Frontal cortex (tissue), 3 donors: ENCODE measurements at regions not wholly inside any gene's neighbourhood (a gene's known extent, or its start where the extent isn't known, plus 50 kb on each side); places are given as distances from the start of the nearest gene placed in this dataset.
"Not testable (repeated sequence)": the region's sequence is repeated elsewhere in the genome, so short reads cannot be mapped to it uniquely, and the experiment has no call there.

Source experiments
- DNase-seq, 2 donors: peaks; one replicate each; pipeline ENCODE4 v3.0.0; 2012; ENCODE audit warnings: low spot score in 2 of 2
- FAIRE-seq: peaks from 2 replicates; lab custom pipeline; 2012; peaks lifted over from hg19 to GRCh38; lab: Jason Lieb, UNC
- donor health status: control.
- donor health status: control.
- donor health status: control.

DNA sequence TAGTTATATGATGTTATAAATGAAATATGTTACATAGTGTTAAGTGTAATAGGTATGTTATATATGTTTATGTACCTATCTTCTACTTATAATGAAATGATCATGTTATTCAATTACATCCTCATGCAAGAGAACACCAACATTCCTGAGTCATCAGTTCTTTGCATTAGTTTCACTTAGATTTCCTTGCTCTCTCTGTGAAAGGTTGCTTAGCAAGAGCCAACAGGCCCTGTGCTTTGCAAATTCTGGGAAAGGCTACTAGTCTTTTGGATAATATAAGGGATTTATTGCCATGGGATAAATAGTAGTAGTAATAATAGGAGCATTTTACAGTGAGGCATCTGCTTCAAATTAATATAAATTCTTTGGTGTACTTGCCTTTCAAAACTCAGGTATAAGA is 274.8 kb downstream of the SP3 start:
- DNase-seq = no peak
- no peak for FAIRE-seq

DNA sequence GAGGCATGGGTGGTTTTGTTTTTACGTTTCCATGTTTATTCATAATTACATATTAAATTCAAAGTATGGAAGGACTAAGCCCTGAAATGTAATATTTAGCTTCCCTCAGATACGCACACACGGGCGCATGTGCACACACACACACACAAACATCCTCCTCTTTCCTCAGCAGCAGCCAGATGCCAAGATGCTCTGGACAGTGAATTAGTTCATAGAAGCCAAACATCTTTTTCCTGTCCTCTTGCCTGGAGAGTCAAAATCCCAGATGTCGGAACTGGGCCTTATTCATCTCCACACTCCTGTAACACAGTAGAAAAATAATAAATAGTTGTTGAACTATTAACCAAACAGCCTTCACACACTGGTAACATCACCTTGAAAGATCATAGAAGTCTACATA is 273.1 kb downstream of the SP3 start:
- no peak for FAIRE-seq
- no peak for DNase-seq

DNA sequence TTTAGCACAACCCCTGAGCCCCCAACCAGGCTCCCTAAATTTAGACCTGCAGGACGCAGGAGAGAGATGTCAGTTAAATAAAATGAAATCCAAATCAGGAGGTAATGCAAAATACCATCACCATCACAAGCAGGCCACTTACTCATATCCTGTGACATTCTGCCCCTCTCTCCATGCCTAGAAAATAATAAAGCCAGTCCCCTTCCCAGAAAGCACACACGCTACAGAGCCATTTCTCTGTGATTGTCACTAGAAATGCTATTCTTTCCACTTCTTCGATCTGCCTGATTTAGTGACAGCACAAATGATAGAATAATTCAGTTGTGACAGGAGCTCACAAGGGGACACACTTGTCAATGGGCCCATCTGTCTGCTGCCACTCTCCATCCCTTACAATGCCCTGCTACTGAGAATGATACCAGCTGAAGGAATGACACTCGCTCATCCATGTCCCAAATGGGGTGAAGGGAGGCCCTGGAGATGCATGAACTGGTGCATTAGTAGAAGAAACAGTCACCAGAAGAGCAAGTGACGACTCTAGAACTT is 272.1 kb downstream of the SP3 start:
- DNase-seq = no peak

DNA sequence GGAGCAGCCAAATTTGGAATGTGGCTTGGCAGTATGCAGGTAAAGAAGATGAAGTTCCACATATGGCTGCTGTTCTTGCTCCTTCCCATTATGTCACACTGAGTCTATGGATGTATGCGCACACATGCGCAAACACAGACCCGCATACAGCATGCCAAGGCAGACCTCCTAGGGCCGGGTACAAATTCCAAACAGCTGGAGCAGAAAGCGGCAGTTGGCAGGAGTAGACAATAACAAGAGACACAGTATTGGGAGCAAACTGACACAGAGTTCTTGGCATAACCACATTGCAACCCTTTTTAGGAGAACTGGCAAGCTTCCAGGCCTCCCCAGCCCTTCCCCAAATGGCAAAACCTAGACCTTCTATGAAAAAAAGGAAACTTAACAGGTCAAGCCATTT is 268.9 kb downstream of the SP3 start:
- DNase-seq (no peak), FAIRE-seq (no peak)

More for the DNA sequence above, 272.1 kb downstream of the SP3 start:
- no peak for FAIRE-seq

DNA sequence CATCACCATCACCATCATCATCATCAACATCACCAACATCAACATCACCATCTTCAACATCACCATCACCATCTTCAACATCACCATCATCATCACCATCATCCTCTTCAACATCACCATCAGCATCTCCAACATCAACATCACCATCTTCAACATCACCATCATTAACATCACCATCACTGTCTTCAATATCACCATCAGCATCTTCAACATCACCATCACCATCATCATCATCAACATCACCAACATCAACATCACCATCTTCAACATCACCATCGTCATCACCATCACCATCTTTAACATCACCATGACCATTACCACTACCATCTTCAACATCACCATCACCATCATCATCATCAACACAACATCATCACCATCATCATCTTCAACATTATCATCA is 267.2 kb downstream of the SP3 start:
- DNase-seq = no peak
- no peak for FAIRE-seq

DNA sequence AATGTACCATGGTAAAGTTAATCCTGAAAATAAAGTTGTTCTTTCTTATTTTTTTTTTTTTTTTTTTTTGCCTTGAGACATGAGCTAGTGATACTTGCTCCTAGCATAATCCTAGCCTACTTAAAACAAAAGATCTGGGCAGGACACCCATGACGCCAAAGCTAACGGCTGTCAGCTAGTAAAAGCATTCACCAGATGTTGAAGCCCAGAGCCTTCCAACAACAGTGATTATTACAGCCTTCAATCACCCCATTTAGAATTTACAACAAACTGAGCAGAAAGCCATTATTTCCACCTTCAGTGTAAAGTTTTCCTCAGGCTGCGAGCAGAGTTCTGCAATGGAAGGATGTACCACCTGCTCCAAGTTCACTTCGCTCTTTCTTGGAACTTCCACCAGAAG is 259.5 kb downstream of the SP3 start:
- FAIRE-seq = no peak
- no peak for DNase-seq

DNA sequence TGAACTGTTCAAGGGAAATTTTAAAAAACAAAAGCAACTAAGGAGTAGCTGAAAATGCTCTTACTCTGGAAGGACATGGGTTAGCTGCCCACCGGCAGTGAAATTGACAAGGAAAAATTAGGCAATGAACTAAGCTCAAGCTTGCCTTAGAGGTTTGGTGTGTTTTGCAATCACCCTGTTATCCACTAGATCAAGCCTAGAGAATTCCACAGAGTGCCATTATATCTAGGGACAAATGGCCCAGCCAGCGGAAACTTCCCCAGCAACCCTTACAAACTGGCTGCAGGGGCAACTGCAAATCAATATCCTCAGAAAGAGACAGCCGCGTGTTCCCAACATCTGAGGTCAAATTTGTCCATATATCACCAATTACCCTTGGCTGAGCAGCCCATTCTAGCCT is 258.2 kb downstream of the SP3 start:
- no peak for DNase-seq
- FAIRE-seq = no peak

DNA sequence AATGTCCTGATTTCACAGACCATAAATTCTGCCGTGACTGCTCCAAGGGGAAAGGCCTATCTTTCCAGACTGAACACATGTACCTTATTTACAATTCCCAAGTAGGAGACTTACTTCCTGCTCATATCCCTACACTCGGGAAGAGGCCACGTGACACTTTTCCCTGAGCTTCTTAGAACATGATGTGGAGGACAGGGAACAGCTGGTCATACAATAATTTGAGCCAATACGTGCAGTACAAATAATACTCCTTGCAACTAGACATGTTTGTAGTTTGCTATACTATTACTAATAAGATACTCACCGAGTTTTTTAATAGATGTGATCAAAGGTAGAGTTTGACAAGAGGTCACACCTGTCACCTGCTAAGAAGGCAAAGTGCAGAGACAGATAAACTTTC is 256.4 kb downstream of the SP3 start:
- no peak for FAIRE-seq
- no peak for DNase-seq

DNA sequence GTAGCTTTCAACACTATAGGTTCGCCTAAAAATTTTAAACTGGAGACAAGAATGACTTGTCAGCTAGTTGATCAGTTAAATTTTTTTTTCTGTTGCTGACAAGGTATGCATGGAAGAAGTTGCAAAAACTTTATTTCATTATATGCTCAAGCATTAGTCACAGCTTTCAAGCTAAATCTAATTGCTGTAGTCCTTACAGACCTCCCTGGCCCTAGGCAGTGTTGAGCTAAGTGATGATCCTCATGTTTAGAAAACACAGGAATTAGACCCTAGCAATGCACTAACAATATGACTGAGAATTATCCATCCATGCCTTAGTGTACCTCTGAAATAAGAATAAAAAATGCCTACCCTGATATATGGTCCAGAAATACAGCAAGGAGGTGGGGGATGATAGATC is 253.4 kb downstream of the SP3 start:
- DNase-seq (no peak), FAIRE-seq (no peak)

DNA sequence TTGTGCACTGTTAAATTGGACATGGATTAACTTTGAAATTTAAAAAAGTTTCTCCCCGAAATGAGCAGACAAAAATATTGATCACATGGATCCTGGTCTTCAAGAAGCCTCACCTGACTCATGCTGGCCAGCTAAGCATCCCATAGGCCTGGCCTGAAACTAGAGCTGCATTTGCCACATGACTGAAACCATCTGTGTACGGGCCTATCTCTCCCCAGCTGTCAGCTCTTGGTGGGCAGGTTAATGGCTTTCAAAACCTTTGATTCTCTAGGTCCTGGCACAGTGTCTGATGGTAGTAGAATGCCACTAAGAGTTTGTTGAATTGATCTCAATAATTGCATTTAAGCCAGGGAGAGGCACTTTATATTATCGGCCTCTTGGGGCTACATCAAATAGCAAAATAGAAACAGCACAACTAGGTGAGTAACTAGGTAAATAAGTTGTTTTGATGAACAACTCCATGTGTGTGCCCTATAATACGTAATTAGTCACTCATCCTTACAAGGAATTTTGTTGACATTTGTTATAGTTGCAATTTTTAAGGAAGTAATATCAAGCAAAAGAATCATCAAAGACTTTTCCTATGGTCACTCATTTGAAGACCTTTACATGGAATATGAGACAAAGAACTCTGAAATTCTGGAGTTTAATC is 251.1 kb downstream of the SP3 start:
- DNase-seq (no peak), FAIRE-seq (no peak)

DNA sequence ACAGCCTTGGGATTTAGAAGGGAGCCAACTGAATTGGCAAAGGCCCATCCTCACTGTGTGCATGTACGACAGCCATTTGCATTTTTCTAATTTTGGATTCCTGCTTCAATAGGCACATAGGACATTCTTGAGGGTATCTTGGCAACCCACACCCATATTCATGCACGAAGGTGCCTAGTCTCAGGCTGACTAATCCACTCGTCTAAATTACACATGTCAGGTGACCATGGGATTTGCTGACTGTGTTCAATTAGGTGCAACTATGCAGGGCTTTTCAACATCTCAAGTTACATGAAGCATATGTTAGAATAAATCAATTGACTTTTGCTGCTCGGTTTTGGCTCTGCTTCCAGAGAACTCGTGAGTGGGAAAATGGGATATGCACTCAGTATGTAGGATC is 249.7 kb downstream of the SP3 start:
- FAIRE-seq (no peak), DNase-seq (no peak)

DNA sequence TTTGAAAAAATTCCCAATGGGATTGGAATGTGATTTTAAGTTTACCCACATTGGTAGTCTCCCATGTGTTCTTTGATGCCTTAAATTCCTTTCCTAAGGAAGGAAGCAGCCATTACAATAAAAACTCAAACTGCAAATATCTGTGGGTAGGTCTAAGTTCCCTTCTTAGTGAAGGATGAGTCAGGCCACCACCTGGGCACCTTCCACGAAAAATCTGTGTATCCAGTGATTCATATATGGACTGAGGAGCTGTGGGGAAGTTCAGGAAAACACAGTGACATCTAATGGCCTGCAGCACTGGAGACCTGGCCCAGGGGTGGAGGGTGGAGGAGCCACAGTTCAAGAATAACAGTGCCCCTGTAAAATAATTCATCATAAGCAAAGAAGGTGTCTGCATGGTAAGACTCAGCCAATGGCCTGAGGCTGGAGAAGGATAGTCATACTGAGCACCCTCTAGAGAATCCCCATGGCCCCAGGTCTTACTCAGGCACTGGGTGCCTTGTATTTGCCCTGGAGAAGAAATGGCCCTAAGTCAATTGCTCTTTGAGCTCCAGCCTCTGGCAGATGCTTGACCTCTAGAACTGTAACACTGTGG is 248.6 kb downstream of the SP3 start:
- no peak for FAIRE-seq
- DNase-seq = no peak

DNA sequence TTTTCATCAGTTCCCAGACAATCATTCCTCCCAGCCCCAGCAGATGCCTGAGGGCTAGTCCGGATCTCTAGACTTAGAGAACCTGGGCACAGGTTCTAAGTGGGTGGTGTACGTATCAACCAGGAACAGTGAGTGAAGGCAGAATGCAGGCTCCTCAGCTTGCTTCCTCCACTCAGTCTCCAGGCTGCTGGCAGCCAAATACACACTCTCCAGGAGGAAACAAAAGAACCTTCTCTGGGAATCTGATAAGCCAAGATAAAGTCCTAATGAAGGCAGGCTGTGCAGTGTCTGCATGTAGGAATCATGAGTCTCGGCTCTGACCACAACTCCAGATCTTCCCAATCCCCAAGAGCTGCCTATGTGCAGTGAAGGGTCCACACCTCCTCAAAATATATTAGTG is 245.7 kb downstream of the SP3 start:
- DNase-seq (no peak), FAIRE-seq (no peak)

DNA sequence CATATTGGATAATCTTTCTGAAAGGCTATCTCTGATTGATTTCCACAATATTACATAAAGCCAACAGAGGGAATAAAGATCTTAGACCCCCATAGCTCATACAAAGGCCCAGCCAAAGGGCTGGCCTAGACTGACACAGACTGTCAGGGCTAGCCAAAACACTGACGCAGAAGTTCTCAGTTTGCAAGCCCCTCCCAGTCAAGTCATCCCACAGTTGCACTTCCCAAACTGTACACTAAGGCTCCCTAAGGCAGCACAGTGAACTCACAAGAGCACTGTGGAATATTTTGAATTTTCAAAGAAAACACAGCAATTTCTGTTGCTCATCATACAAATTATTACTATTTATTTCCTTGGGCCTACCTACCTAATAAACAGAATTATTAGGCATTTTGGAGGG is 244.9 kb downstream of the SP3 start:
- FAIRE-seq (no peak), DNase-seq (no peak)

DNA sequence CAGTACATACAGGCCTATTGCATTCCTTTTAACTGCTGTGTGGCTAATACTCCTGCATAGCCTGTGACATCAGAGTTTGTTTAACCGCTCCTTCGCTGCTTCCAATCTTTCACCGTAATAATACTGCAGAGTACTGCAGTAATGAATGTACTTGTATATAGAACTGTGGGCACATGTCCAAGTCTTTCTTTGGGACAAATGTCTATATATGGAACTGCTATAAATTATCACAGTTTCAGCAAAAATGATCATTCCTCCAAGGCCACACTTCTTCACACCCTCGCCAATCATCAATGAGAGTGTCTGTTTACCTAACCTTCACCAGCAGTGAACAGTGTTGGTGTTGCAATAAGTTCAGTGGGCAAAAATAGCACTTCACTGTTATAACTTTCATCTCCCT is 230.4 kb downstream of the SP3 start:
- no peak for FAIRE-seq
- DNase-seq = no peak

DNA sequence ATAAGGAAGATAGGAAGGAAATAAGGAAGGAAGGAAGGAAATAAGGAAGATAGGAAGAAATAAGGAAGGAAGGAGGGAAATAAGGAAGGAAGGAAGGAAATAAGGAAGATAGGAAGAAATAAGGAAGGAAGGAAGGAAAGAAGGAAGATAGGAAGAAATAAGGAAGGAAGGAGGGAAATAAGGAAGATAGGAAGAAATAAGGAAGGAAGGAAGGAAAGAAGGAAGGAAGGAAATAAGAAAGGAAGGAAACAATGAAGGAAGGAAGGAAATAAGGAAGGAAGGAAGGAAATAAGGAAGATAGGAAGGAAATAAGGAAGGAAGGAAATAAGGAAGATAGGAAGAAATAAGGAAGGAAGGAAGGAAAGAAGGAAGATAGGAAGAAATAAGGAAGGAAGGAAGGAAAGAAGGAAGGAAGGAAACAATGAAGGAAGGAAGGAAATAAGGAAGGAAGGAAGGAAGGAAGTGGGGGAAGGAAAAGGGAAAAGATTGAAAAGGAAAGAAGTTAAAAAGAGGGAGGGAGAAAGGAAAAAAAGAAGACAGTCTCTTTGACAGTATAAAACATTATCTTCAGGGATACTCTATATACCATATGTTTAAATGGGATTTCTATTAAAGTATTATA is 227.1 kb downstream of the SP3 start:
- FAIRE-seq, DNase-seq: not testable (repeated sequence)

DNA sequence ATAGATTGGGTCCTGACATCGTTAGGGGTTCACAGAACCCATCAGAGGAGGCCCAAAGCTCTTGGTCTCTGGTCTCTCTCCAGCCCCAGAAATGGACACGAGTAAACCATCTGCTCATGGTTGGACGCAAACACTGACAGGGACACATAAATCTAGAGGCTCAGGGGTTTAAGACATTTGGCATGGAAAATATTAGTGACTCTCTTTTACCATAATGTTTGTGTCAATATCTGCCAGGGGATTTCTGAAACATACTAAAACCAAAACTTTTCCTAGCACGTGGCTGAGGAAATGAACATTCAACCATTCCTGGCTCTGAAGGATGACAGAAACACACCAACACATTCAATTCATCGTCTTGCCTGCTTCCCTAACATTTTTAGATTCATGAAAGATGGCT is 226.2 kb downstream of the SP3 start:
- no peak for FAIRE-seq
- no peak for DNase-seq

DNA sequence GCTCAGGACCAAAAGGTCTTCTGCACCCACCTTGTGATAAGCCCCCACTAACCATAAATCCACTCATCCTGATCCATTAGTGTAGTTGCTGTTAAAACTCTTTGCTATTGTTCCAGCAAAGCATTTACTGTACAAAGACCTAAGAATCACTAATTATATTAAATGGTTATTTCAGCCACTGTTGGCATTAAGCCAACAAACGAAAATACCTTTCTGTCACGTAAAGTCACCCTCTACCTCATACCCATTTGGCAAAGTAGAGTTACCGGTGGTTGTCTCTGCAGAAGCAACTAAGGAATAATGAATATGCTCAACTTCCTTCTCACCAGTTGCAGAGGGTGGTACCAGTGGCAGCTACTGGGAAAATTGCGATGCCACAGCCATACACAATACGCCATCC is 224.5 kb downstream of the SP3 start:
- FAIRE-seq = no peak
- DNase-seq = no peak

DNA sequence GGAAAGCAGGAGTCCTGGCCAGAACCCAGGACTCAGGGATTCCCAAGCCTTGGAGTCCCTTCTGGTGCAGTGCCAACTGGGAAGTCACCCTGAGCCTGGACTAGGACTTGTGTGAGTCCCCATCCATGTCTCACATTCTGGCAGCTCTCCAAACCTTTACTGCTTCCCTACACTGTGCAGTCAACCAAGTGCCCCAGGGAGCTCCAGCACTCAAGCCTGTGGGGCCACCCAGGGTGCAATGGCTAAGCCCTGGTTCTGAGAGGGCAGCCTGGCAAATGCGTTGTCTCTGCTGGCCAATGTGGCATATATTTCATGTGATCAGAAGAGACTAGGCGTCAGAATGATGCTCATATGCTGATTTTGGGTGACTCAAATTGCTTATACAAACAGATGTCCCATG is 223.4 kb downstream of the SP3 start:
- DNase-seq (no peak), FAIRE-seq (no peak)

DNA sequence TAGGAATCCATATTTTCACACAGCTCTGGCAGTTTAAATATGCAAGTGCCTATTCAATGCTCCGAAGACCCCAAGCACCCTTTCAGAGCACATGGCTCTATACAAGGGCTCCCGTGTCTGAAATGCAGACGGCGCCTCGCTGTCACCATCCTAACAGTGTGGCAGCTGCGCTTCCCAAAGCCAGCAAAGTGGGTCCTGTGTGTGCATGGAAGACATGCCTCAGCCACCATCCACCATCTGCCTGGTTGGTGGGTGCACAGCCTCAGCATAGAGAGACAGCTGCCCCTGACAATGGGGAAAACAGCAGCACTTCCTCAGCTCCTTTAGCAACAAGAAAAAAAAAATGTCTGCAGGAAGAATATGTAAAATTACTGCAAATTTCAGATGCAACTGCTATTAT is 218.1 kb downstream of the SP3 start:
- FAIRE-seq = no peak
- no peak for DNase-seq

DNA sequence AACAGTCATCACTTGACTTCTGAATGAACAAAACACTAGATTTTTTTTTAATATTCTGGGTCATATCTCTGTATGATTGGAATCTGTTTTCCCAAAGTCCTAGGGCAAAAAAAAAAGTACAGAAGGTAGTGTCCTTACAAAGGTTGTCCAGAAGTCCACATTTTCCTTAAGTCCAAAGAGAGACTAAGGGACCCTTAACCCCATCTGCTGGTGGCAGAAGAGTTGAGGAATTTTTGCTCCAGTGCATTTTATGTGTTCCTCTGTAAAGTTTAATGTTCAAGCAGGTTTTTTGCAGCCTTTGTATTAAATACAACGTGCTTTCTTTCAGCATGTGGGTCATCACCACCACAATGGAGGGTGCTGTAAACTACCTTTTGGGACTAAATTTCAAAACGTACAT is 215.9 kb downstream of the SP3 start:
- DNase-seq (no peak), FAIRE-seq (no peak)
